Neural cell (in vitro differentiated cells): ENCODE measurements at regions not wholly inside any gene's neighbourhood (a gene's known extent, or its start where the extent isn't known, plus 50 kb on each side); places are given as distances from the start of the nearest gene placed in this dataset.

Experiments used
- H2AFZ ChIP-seq: fragments of 200-600, 300-800 bp; sonication (generic), shearing (Covaris generic); 2 replicates; pipeline ENCODE4 v1.6.0; 2014; ENCODE audit warnings: low read depth, mild to moderate bottlenecking, antibody characterized with exemption, low read length, moderate library complexity
- H3F3A ChIP-seq: fragments of 200-600 bp; shearing (Covaris generic); 2 replicates; pipeline ENCODE4 v1.6.1; 2016; ENCODE audit warnings: mild to moderate bottlenecking, moderate library complexity, mixed read lengths, antibody characterized with exemption, low read length; ENCODE audit not compliant: insufficient read depth, poor library complexity, severe bottlenecking
- H3K27ac ChIP-seq: fragments of 200-600, 300-800 bp; sonication (generic), shearing (Covaris generic); 2 replicates; pipeline ENCODE4 v1.5.1; 2014; ENCODE audit warnings: mild to moderate bottlenecking, low read length, moderate library complexity
- H3K27me3 ChIP-seq: fragments of 300-800, 200-600 bp; sonication (generic), shearing (Covaris generic); 2 replicates; pipeline ENCODE4 v1.6.0; 2014; ENCODE audit warnings: mild to moderate bottlenecking, low read depth, low read length, moderate library complexity; ENCODE audit not compliant: insufficient read depth
- H3K36me3 ChIP-seq: fragments of 300-800, 200-600 bp; sonication (generic), shearing (Covaris generic); 2 replicates; pipeline ENCODE4 v1.5.1; 2014; ENCODE audit warnings: mild to moderate bottlenecking, antibody characterized with exemption, low read length, moderate library complexity; ENCODE audit not compliant: insufficient read depth
- H3K4me2 ChIP-seq: fragments of 300-800, 200-600 bp; sonication (generic), shearing (Covaris generic); 2 replicates; pipeline ENCODE4 v1.6.0; 2014; ENCODE audit warnings: mild to moderate bottlenecking, low read length
- H3K4me3 ChIP-seq: fragments of 300-800, 200-600 bp; sonication (generic), shearing (Covaris generic); 2 replicates; pipeline ENCODE4 v1.5.1; 2014; ENCODE audit warnings: mild to moderate bottlenecking, low read length, moderate library complexity
- H3K79me2 ChIP-seq: fragments of 200-600 bp; shearing (Covaris generic); replicated peaks from 2 replicates; pipeline ENCODE4 v1.6.0; 2014; ENCODE audit warnings: mild to moderate bottlenecking, low read length, moderate library complexity; ENCODE audit not compliant: insufficient read depth
- H3K9ac ChIP-seq: fragments of 300-800, 200-600 bp; sonication (generic), shearing (Covaris generic); 2 replicates; pipeline ENCODE4 v1.6.1; 2016; ENCODE audit warnings: mild to moderate bottlenecking, low read length, mixed read lengths
- H3K9me2 ChIP-seq: fragments of 200-600 bp; shearing (Covaris generic); 2 replicates; pipeline ENCODE4 v1.6.1; 2016; ENCODE audit warnings: mild to moderate bottlenecking, low read length, mixed read lengths; ENCODE audit not compliant: insufficient read depth
- H3K9me3 ChIP-seq: fragments of 200-600, 300-800 bp; sonication (generic), shearing (Covaris generic); 2 replicates; pipeline ENCODE4 v1.6.1; 2016; ENCODE audit warnings: mild to moderate bottlenecking, mixed run types, low read length, moderate library complexity, mixed read lengths
- H4K20me1 ChIP-seq: fragments of 200-600 bp; shearing (Covaris generic); 2 replicates; pipeline ENCODE4 v1.6.1; 2016; ENCODE audit warnings: mild to moderate bottlenecking, mixed run types; ENCODE audit not compliant: insufficient read depth
- CTCF ChIP-seq: fragments of 450-650 bp; IDR thresholded peaks from 2 replicates; pipeline ENCODE4 v1.5.1; 2014; ENCODE audit warnings: antibody characterized with exemption, mild to moderate bottlenecking, moderate library complexity; ENCODE audit not compliant: poor library complexity, severe bottlenecking
- EP300 ChIP-seq: fragments of 450-650 bp; conservative IDR thresholded peaks from 2 replicates; pipeline ENCODE4 v1.6.1; 2014; ENCODE audit warnings: antibody characterized with exemption, mild to moderate bottlenecking, moderate library complexity; ENCODE audit not compliant: poor library complexity, severe bottlenecking
- EZH2 ChIP-seq: fragments of 200-600, 300-800 bp; shearing (Covaris generic), sonication (generic); IDR thresholded peaks from 2 replicates; pipeline ENCODE4 v1.6.1; 2014; ENCODE audit warnings: antibody characterized with exemption, low read length, borderline replicate concordance, mild to moderate bottlenecking; ENCODE audit not compliant: insufficient read depth, poor library complexity, severe bottlenecking
- POLR2AphosphoS5 ChIP-seq: IDR thresholded peaks from 2 replicates; pipeline ENCODE4 v1.6.1; 2012
- RAD21 ChIP-seq: fragments of 450-650 bp; conservative IDR thresholded peaks from 2 replicates; pipeline ENCODE4 v1.6.1; 2014; ENCODE audit warnings: antibody characterized with exemption, mild to moderate bottlenecking, moderate library complexity
- REST ChIP-seq: IDR thresholded peaks from 2 replicates; pipeline ENCODE4 v1.6.1; 2012; ENCODE audit warnings: borderline replicate concordance
- SMC3 ChIP-seq: fragments of 450-650 bp; conservative IDR thresholded peaks from 2 replicates; pipeline ENCODE4 v1.6.1; 2014; ENCODE audit warnings: antibody characterized with exemption, mild to moderate bottlenecking, moderate library complexity; ENCODE audit not compliant: poor library complexity

- no peaks in the 10 kb centered on the region for H3K9me3 ChIP-seq
- no peaks in the 10 kb centered on the region for H3K79me2 ChIP-seq
- no peaks in the 10 kb centered on the region for H3K9me2 ChIP-seq
- TF ChIP-seq EP300 (no peak), EZH2 (no peak), REST (no peak), POLR2AphosphoS5 (no peak), RAD21 (no peak), SMC3 (no peak), CTCF (no peak)
- H3K9ac ChIP-seq, result no peak overlapping the region
- H3K36me3 ChIP-seq, result no peaks in the 10 kb centered on the region
- H3K4me3 ChIP-seq, result no peak overlapping the region
- no peaks in the 10 kb centered on the region for H4K20me1 ChIP-seq
- no peak overlapping the region for H3K4me2 ChIP-seq
- H3K27ac ChIP-seq, result no peak overlapping the region
- H2AFZ ChIP-seq, result no peak overlapping the region
- no peaks in the 10 kb centered on the region for H3F3A ChIP-seq
- H3K27me3 ChIP-seq, result no peaks in the 10 kb centered on the region
These were observed 187.8 kb downstream of the OGFRL1 start for GRCh38 chr6:71476371-71476770.

- Histone ChIP-seq H4K20me1 (no peaks in the 10 kb centered on the region), H3F3A (no peaks in the 10 kb centered on the region), H3K79me2 (no peaks in the 10 kb centered on the region), H3K9me3 (no peaks in the 10 kb centered on the region), H3K27ac (no peak overlapping the region), H2AFZ (no peak overlapping the region), H3K9ac (no peak overlapping the region), H3K9me2 (no peaks in the 10 kb centered on the region), H3K4me3 (no peak overlapping the region), H3K27me3 (no peaks in the 10 kb centered on the region), H3K36me3 (no peaks in the 10 kb centered on the region), H3K4me2 (no peak overlapping the region)
- TF ChIP-seq CTCF (no peak), POLR2AphosphoS5 (no peak), SMC3 (no peak), REST (no peak), EZH2 (no peak), RAD21 (no peak), EP300 (no peak)
These were observed 188.3 kb downstream of the OGFRL1 start for GRCh38 chr6:71476872-71477271.
